HL-60 (cell line): ENCODE measurements at regions not wholly inside any gene's neighbourhood (a gene's known extent, or its start where the extent isn't known, plus 50 kb on each side); places are given as distances from the start of the nearest gene placed in this dataset.

ENCODE experiments used
- GABPA ChIP-seq: IDR thresholded peaks from 2 replicates; pipeline ENCODE4 v1.6.1; 2012; ENCODE audit warnings: low read depth
- POLR2AphosphoS5 ChIP-seq: IDR thresholded peaks from 2 replicates; pipeline ENCODE4 v1.6.1; 2012; ENCODE audit warnings: low read depth
- REST ChIP-seq: IDR thresholded peaks from 2 replicates; pipeline ENCODE4 v1.6.1; 2012; ENCODE audit warnings: low read depth; ENCODE audit not compliant: insufficient replicate concordance
- SPI1 ChIP-seq: IDR thresholded peaks from 2 replicates; pipeline ENCODE4 v1.6.1; 2012; ENCODE audit warnings: low read depth, mild to moderate bottlenecking, borderline replicate concordance
- TF ChIP-seq, protein P1 (sequence below): IDR thresholded peaks from one replicate; pipeline ENCODE4 v1.5.1; 2011; ENCODE audit warnings: low read length, control low read depth, inconsistent platforms; ENCODE audit not compliant: insufficient read depth

- TF ChIP-seq, protein P1, sequence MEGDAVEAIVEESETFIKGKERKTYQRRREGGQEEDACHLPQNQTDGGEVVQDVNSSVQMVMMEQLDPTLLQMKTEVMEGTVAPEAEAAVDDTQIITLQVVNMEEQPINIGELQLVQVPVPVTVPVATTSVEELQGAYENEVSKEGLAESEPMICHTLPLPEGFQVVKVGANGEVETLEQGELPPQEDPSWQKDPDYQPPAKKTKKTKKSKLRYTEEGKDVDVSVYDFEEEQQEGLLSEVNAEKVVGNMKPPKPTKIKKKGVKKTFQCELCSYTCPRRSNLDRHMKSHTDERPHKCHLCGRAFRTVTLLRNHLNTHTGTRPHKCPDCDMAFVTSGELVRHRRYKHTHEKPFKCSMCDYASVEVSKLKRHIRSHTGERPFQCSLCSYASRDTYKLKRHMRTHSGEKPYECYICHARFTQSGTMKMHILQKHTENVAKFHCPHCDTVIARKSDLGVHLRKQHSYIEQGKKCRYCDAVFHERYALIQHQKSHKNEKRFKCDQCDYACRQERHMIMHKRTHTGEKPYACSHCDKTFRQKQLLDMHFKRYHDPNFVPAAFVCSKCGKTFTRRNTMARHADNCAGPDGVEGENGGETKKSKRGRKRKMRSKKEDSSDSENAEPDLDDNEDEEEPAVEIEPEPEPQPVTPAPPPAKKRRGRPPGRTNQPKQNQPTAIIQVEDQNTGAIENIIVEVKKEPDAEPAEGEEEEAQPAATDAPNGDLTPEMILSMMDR, result no peak
- TF ChIP-seq GABPA (no peak), POLR2AphosphoS5 (no peak), REST (no peak), SPI1 (no peak)
Measured at GRCh38 chr20:11851646-11852045, 66.0 kb upstream of the BTBD3 start.
